Esophagus squamous epithelium (tissue), 4 donors: ENCODE measurements at regions not wholly inside any gene's neighbourhood (a gene's known extent, or its start where the extent isn't known, plus 50 kb on each side); places are given as distances from the start of the nearest gene placed in this dataset.

Source experiments
- CTCF ChIP-seq, 6 experiments: fragments of 450-650 bp in 4 of 6; fragments of 200-600 bp in 2 of 6; sonication (generic) in 2 of 6; IDR thresholded peaks; one replicate each; pipeline ENCODE4 v1.5.1; 2016 to 2019; ENCODE audit warnings: antibody characterized with exemption in 6 of 6, mild to moderate bottlenecking in 4 of 6, moderate library complexity in 4 of 6
- POLR2A ChIP-seq, 4 donors: fragments of 450-650 bp; IDR thresholded peaks; one replicate each; pipeline ENCODE4 v1.6.1; 2017; ENCODE audit warnings: antibody characterized with exemption in 4 of 4, mild to moderate bottlenecking in 4 of 4, moderate library complexity in 3 of 4

GRCh38 chr18:38790303-38790702 is 1224.7 kb upstream of the CELF4 start:
- peak in 1 of 6 experiments; percentile 47 for TF ChIP-seq CTCF (IDR thresholded peaks at IDR 0.05)
- TF ChIP-seq POLR2A (IDR thresholded peaks at IDR 0.05), result no peak
